ENCODE measurements at regions not wholly inside any gene's neighbourhood (a gene's known extent, or its start where the extent isn't known, plus 50 kb on each side); places are given as distances from the start of the nearest gene placed in this dataset.

GRCh38 chr5:58090704-58091103, 369.2 kb downstream of the PLK2 start:
- no peak for TF ChIP-seq CTCF (IDR thresholded peaks at IDR 0.05; ENCODE audit: insufficient read depth, low read length)
- no peak for TF ChIP-seq REST (IDR thresholded peaks at IDR 0.05; ENCODE audit: insufficient replicate concordance, low read depth)
- TF ChIP-seq GABPA (IDR thresholded peaks at IDR 0.05; ENCODE audit: low read depth): no peak
- no peak for TF ChIP-seq POLR2AphosphoS5 (IDR thresholded peaks at IDR 0.05; ENCODE audit: low read depth)
